ENCODE measurements at regions not wholly inside any gene's neighbourhood (a gene's known extent, or its start where the extent isn't known, plus 50 kb on each side); places are given as distances from the start of the nearest gene placed in this dataset.

GRCh38 chr3:167188592-167188991, 191.5 kb downstream of the ZBBX start:
- TF ChIP-seq CTCF (IDR thresholded peaks at IDR 0.05; ENCODE audit: low read depth, low read length), result no peak
- DNase-seq (ENCODE audit: extremely low read depth, low read depth), result no peak

- DNase-seq (ENCODE audit: extremely low read depth, low read depth), result no peak
- no peak for TF ChIP-seq CTCF (IDR thresholded peaks at IDR 0.05; ENCODE audit: low read depth, low read length)
Observed at GRCh38 chr3:167187221-167187620, 192.9 kb downstream of the ZBBX start.

GRCh38 chr3:167184511-167184910, 195.6 kb downstream of the ZBBX start:
- no peak for TF ChIP-seq CTCF (IDR thresholded peaks at IDR 0.05; ENCODE audit: low read depth, low read length)
- DNase-seq (ENCODE audit: extremely low read depth, low read depth), result no peak

GRCh38 chr3:167172377-167172776, 207.7 kb downstream of the ZBBX start:
- TF ChIP-seq CTCF (IDR thresholded peaks at IDR 0.05; ENCODE audit: low read depth, low read length), result no peak
- DNase-seq (ENCODE audit: extremely low read depth, low read depth), result no peak

- no peak for TF ChIP-seq CTCF (IDR thresholded peaks at IDR 0.05; ENCODE audit: low read depth, low read length)
- DNase-seq (ENCODE audit: extremely low read depth, low read depth), result no peak
Observed at GRCh38 chr3:167167491-167167890, 212.6 kb downstream of the ZBBX start.

- DNase-seq (ENCODE audit: extremely low read depth, low read depth), result no peak
- no peak for TF ChIP-seq CTCF (IDR thresholded peaks at IDR 0.05; ENCODE audit: low read depth, low read length)
Observed at GRCh38 chr3:167166594-167167253, 213.4 kb downstream of the ZBBX start.

- no peak for DNase-seq (ENCODE audit: extremely low read depth, low read depth)
- TF ChIP-seq CTCF (IDR thresholded peaks at IDR 0.05; ENCODE audit: low read depth, low read length), result no peak
Observed at GRCh38 chr3:167166012-167166411, 214.1 kb downstream of the ZBBX start.
